ENCODE measurements at regions not wholly inside any gene's neighbourhood (a gene's known extent, or its start where the extent isn't known, plus 50 kb on each side); places are given as distances from the start of the nearest gene placed in this dataset.
A peak's percentile ranks its signal among the peaks of the same experiment; 100 is the strongest.

GRCh38 chr6:166010136-166010960 lies 157.3 kb downstream of the TBXT start (continued):
- TF ChIP-seq, protein P1, sequence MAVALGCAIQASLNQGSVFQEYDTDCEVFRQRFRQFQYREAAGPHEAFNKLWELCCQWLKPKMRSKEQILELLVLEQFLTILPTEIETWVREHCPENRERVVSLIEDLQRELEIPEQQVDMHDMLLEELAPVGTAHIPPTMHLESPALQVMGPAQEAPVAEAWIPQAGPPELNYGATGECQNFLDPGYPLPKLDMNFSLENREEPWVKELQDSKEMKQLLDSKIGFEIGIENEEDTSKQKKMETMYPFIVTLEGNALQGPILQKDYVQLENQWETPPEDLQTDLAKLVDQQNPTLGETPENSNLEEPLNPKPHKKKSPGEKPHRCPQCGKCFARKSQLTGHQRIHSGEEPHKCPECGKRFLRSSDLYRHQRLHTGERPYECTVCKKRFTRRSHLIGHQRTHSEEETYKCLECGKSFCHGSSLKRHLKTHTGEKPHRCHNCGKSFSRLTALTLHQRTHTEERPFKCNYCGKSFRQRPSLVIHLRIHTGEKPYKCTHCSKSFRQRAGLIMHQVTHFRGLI (tag by site-specific recombination; IDR thresholded peaks at IDR 0.05), result no peak
- TF ChIP-seq, protein P2, sequence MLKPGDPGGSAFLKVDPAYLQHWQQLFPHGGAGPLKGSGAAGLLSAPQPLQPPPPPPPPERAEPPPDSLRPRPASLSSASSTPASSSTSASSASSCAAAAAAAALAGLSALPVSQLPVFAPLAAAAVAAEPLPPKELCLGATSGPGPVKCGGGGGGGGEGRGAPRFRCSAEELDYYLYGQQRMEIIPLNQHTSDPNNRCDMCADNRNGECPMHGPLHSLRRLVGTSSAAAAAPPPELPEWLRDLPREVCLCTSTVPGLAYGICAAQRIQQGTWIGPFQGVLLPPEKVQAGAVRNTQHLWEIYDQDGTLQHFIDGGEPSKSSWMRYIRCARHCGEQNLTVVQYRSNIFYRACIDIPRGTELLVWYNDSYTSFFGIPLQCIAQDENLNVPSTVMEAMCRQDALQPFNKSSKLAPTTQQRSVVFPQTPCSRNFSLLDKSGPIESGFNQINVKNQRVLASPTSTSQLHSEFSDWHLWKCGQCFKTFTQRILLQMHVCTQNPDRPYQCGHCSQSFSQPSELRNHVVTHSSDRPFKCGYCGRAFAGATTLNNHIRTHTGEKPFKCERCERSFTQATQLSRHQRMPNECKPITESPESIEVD (tag by site-specific recombination; IDR thresholded peaks at IDR 0.05), result no peak
- TF ChIP-seq ZNF398 (tag by site-specific recombination; IDR thresholded peaks at IDR 0.05), result 0 out of 2 replicates have a peak, but pooled peaks have one; percentile 26
- no peak for TF ChIP-seq ZNF521 (tag by site-specific recombination; IDR thresholded peaks at IDR 0.05)
- TF ChIP-seq IKZF3 (tag by site-specific recombination; IDR thresholded peaks at IDR 0.05), result 0 out of 2 replicates have a peak, but pooled peaks have one; percentile 15
- TF ChIP-seq ZSCAN4 (tag by site-specific recombination; IDR thresholded peaks at IDR 0.05), result no peak
- TF ChIP-seq, protein P3, sequence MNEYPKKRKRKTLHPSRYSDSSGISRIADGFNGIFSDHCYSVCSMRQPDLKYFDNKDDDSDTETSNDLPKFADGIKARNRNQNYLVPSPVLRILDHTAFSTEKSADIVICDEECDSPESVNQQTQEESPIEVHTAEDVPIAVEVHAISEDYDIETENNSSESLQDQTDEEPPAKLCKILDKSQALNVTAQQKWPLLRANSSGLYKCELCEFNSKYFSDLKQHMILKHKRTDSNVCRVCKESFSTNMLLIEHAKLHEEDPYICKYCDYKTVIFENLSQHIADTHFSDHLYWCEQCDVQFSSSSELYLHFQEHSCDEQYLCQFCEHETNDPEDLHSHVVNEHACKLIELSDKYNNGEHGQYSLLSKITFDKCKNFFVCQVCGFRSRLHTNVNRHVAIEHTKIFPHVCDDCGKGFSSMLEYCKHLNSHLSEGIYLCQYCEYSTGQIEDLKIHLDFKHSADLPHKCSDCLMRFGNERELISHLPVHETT (tag by site-specific recombination; IDR thresholded peaks at IDR 0.05), result peak; percentile 30; the same call in 1 of the 2 replicates
- 0 out of 2 replicates have a peak, but pooled peaks have one; percentile 31 for TF ChIP-seq FEZF1 (tag by site-specific recombination; IDR thresholded peaks at IDR 0.05)
- TF ChIP-seq ZNF548 (tag by site-specific recombination; IDR thresholded peaks at IDR 0.05), result no peak
- no peak for TF ChIP-seq SCRT1 (tag by site-specific recombination; IDR thresholded peaks at IDR 0.05; ENCODE audit: borderline replicate concordance)
- TF ChIP-seq KLF16 (tag by site-specific recombination; IDR thresholded peaks at IDR 0.05), result no peak
- TF ChIP-seq YY1 (tag by site-specific recombination; IDR thresholded peaks at IDR 0.05), result no peak
- TF ChIP-seq ZFP69B (tag by site-specific recombination; IDR thresholded peaks at IDR 0.05), result 0 out of 2 replicates have a peak, but pooled peaks have one; percentile 40
- TF ChIP-seq GFI1B (tag by site-specific recombination; IDR thresholded peaks at IDR 0.05), result no peak
- TF ChIP-seq ZNF302 (tag by site-specific recombination; IDR thresholded peaks at IDR 0.05; ENCODE audit: low read depth), result no peak
- no peak for TF ChIP-seq ZNF704 (tag by site-specific recombination; IDR thresholded peaks at IDR 0.05)
- TF ChIP-seq ZNF777 (tag by site-specific recombination; IDR thresholded peaks at IDR 0.05; ENCODE audit: borderline replicate concordance), result no peak
- TF ChIP-seq, protein P4, sequence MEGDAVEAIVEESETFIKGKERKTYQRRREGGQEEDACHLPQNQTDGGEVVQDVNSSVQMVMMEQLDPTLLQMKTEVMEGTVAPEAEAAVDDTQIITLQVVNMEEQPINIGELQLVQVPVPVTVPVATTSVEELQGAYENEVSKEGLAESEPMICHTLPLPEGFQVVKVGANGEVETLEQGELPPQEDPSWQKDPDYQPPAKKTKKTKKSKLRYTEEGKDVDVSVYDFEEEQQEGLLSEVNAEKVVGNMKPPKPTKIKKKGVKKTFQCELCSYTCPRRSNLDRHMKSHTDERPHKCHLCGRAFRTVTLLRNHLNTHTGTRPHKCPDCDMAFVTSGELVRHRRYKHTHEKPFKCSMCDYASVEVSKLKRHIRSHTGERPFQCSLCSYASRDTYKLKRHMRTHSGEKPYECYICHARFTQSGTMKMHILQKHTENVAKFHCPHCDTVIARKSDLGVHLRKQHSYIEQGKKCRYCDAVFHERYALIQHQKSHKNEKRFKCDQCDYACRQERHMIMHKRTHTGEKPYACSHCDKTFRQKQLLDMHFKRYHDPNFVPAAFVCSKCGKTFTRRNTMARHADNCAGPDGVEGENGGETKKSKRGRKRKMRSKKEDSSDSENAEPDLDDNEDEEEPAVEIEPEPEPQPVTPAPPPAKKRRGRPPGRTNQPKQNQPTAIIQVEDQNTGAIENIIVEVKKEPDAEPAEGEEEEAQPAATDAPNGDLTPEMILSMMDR (tag by site-specific recombination; IDR thresholded peaks at IDR 0.05), result no peak
- TF ChIP-seq, protein P5, sequence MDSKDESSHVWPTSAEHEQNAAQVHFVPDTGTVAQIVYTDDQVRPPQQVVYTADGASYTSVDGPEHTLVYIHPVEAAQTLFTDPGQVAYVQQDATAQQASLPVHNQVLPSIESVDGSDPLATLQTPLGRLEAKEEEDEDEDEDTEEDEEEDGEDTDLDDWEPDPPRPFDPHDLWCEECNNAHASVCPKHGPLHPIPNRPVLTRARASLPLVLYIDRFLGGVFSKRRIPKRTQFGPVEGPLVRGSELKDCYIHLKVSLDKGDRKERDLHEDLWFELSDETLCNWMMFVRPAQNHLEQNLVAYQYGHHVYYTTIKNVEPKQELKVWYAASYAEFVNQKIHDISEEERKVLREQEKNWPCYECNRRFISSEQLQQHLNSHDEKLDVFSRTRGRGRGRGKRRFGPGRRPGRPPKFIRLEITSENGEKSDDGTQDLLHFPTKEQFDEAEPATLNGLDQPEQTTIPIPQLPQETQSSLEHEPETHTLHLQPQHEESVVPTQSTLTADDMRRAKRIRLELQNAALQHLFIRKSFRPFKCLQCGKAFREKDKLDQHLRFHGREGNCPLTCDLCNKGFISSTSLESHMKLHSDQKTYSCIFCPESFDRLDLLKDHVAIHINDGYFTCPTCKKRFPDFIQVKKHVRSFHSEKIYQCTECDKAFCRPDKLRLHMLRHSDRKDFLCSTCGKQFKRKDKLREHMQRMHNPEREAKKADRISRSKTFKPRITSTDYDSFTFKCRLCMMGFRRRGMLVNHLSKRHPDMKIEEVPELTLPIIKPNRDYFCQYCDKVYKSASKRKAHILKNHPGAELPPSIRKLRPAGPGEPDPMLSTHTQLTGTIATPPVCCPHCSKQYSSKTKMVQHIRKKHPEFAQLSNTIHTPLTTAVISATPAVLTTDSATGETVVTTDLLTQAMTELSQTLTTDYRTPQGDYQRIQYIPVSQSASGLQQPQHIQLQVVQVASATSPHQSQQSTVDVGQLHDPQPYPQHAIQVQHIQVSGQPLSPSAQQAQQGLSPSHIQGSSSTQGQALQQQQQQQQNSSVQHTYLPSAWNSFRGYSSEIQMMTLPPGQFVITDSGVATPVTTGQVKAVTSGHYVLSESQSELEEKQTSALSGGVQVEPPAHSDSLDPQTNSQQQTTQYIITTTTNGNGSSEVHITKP (tag by site-specific recombination; IDR thresholded peaks at IDR 0.05), result peak; percentile 47
- TF ChIP-seq ZNF366 (tag by site-specific recombination; conservative IDR thresholded peaks at IDR 0.05), result peak; percentile 66
- TF ChIP-seq, protein P6, sequence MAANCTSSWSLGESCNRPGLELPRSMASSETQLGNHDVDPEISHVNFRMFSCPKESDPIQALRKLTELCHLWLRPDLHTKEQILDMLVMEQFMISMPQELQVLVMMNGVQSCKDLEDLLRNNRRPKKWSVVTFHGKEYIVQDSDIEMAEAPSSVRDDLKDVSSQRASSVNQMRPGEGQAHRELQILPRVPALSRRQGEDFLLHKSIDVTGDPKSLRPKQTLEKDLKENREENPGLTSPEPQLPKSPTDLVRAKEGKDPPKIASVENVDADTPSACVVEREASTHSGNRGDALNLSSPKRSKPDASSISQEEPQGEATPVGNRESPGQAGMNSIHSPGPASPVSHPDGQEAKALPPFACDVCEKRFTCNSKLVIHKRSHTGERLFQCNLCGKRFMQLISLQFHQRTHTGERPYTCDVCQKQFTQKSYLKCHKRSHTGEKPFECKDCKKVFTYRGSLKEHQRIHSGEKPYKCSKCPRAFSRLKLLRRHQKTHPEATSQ (tag by site-specific recombination; IDR thresholded peaks at IDR 0.05), result no peak
- TF ChIP-seq ZNF132 (tag by site-specific recombination; IDR thresholded peaks at IDR 0.05; ENCODE audit: borderline replicate concordance), result no peak

Measured in HEK293 (cell line).